ENCODE measurements at regions not wholly inside any gene's neighbourhood (a gene's known extent, or its start where the extent isn't known, plus 50 kb on each side); places are given as distances from the start of the nearest gene placed in this dataset.

DNA sequence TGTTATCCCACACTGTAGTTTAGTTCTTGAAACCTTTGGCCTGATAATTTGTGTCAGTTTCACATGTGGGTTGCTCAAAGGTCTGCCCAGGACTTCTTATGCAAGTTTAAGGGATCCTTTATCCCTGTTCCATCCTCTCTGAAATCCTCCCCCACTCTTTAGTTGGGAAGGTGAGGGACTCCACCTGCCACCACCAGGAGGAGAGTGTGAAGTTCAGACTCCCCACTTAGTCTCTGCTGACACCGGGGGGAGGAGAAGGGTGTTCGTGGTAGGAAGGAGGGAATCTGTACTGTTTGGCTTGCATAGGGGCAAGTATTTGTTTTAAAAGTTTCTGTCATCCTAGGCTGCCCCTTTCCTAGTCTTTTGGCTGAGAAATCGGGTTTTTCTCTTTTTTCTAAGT, 211.8 kb downstream of the PPP4R3C start:
- TF ChIP-seq TAF1 (IDR thresholded peaks at IDR 0.05; ENCODE audit: low read depth), result no peak
- no peak for TF ChIP-seq FOXM1 (IDR thresholded peaks at IDR 0.05; ENCODE audit: borderline replicate concordance, low read depth)
- TF ChIP-seq, protein P1, sequence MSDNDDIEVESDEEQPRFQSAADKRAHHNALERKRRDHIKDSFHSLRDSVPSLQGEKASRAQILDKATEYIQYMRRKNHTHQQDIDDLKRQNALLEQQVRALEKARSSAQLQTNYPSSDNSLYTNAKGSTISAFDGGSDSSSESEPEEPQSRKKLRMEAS (IDR thresholded peaks at IDR 0.05), result no peak
- no peak for TF ChIP-seq TEAD4 (IDR thresholded peaks at IDR 0.05)
- TF ChIP-seq, protein P2, sequence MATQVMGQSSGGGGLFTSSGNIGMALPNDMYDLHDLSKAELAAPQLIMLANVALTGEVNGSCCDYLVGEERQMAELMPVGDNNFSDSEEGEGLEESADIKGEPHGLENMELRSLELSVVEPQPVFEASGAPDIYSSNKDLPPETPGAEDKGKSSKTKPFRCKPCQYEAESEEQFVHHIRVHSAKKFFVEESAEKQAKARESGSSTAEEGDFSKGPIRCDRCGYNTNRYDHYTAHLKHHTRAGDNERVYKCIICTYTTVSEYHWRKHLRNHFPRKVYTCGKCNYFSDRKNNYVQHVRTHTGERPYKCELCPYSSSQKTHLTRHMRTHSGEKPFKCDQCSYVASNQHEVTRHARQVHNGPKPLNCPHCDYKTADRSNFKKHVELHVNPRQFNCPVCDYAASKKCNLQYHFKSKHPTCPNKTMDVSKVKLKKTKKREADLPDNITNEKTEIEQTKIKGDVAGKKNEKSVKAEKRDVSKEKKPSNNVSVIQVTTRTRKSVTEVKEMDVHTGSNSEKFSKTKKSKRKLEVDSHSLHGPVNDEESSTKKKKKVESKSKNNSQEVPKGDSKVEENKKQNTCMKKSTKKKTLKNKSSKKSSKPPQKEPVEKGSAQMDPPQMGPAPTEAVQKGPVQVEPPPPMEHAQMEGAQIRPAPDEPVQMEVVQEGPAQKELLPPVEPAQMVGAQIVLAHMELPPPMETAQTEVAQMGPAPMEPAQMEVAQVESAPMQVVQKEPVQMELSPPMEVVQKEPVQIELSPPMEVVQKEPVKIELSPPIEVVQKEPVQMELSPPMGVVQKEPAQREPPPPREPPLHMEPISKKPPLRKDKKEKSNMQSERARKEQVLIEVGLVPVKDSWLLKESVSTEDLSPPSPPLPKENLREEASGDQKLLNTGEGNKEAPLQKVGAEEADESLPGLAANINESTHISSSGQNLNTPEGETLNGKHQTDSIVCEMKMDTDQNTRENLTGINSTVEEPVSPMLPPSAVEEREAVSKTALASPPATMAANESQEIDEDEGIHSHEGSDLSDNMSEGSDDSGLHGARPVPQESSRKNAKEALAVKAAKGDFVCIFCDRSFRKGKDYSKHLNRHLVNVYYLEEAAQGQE (IDR thresholded peaks at IDR 0.05; ENCODE audit: low read depth), result no peak
- TF ChIP-seq YY1 (IDR thresholded peaks at IDR 0.05; ENCODE audit: low read depth), result no peak
- TF ChIP-seq EP300 (IDR thresholded peaks at IDR 0.05; ENCODE audit: borderline replicate concordance), result no peak
- TF ChIP-seq, protein P3, sequence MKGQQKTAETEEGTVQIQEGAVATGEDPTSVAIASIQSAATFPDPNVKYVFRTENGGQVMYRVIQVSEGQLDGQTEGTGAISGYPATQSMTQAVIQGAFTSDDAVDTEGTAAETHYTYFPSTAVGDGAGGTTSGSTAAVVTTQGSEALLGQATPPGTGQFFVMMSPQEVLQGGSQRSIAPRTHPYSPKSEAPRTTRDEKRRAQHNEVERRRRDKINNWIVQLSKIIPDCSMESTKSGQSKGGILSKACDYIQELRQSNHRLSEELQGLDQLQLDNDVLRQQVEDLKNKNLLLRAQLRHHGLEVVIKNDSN (IDR thresholded peaks at IDR 0.05), result no peak
- no peak for TF ChIP-seq CREB1 (IDR thresholded peaks at IDR 0.05; ENCODE audit: low read depth)

All from Ishikawa (cell line).